Osteoblast (primary cell): ENCODE measurements at regions not wholly inside any gene's neighbourhood (a gene's known extent, or its start where the extent isn't known, plus 50 kb on each side); places are given as distances from the start of the nearest gene placed in this dataset.
A peak's percentile ranks its signal among the peaks of the same experiment; 100 is the strongest.

Experiments used
- DNase-seq: peaks from one replicate; pipeline ENCODE4 v3.0.0; 2011; ENCODE audit warnings: low spot score, mixed read lengths; ENCODE audit not compliant: insufficient read length; ENCODE audit errors: missing footprints
- H2AFZ ChIP-seq: 2 replicates; pipeline ENCODE4 v1.6.0; 2011; ENCODE audit warnings: mild to moderate bottlenecking, low read length
- H3K27ac ChIP-seq: 2 replicates; pipeline ENCODE4 v1.5.1; 2011; ENCODE audit warnings: mild to moderate bottlenecking, low read depth, low read length, moderate library complexity
- H3K27me3 ChIP-seq: 2 replicates; pipeline ENCODE4 v1.6.0; 2012; ENCODE audit warnings: mild to moderate bottlenecking, control low read depth, inconsistent platforms, low read length, moderate library complexity; ENCODE audit not compliant: insufficient read depth
- H3K36me3 ChIP-seq: 2 replicates; pipeline ENCODE4 v1.5.1; 2011; ENCODE audit warnings: mild to moderate bottlenecking, low read length, control low read depth, moderate library complexity; ENCODE audit not compliant: insufficient read depth
- H3K4me1 ChIP-seq: 2 replicates; pipeline ENCODE4 v1.5.1; 2011; ENCODE audit warnings: mild to moderate bottlenecking, low read length, control low read depth, moderate library complexity; ENCODE audit not compliant: insufficient read depth
- H3K4me2 ChIP-seq: 2 replicates; pipeline ENCODE4 v1.6.0; 2011; ENCODE audit warnings: mild to moderate bottlenecking, low read length; ENCODE audit not compliant: insufficient read depth
- H3K4me3 ChIP-seq: fragments of 200-600 bp; sonication (generic); 3 replicates; pipeline ENCODE4 v1.5.1; 2012; ENCODE audit warnings: mild to moderate bottlenecking, low read length, inconsistent platforms; ENCODE audit not compliant: insufficient read depth
- H3K79me2 ChIP-seq: 2 replicates; pipeline ENCODE4 v1.6.0; 2012; ENCODE audit warnings: mild to moderate bottlenecking, low read length, control low read depth, inconsistent platforms; ENCODE audit not compliant: insufficient read depth
- H3K9me3 ChIP-seq: 2 replicates; pipeline ENCODE4 v1.5.1; 2011; ENCODE audit warnings: low read depth, low read length, control low read depth
- H4K20me1 ChIP-seq: 2 replicates; pipeline ENCODE4 v1.6.0; 2012; ENCODE audit warnings: mild to moderate bottlenecking, low read length, control low read depth; ENCODE audit not compliant: insufficient read depth
- CTCF ChIP-seq: IDR thresholded peaks from 2 replicates; pipeline ENCODE4 v1.5.1; 2011; ENCODE audit warnings: mild to moderate bottlenecking, low read depth, low read length, moderate library complexity; ENCODE audit errors: extremely low read depth

- Histone ChIP-seq H3K27me3 (no peaks in the 10 kb centered on the region), H3K36me3 (no peaks in the 10 kb centered on the region), H3K4me3 (no peak overlapping the region), H3K4me2 (no peak overlapping the region), H4K20me1 (no peaks in the 10 kb centered on the region), H3K4me1 (peaks cover 5% of the 10 kb centered on the region), H3K27ac (no peak overlapping the region), H3K9me3 (no peaks in the 10 kb centered on the region), H2AFZ (no peak overlapping the region), H3K79me2 (no peaks in the 10 kb centered on the region)
- no peak for TF ChIP-seq CTCF
- peak; percentile 38 for DNase-seq
These were observed 452.0 kb upstream of the ZNF608 start for GRCh38 chr5:125198270-125198974.

- H3K4me3 ChIP-seq: no peak overlapping the region
- H3K9me3 ChIP-seq: no peaks in the 10 kb centered on the region
- H3K27me3 ChIP-seq: no peaks in the 10 kb centered on the region
- no peak for DNase-seq
- no peak overlapping the region for H3K27ac ChIP-seq
- H3K79me2 ChIP-seq: no peaks in the 10 kb centered on the region
- peaks cover 5% of the 10 kb centered on the region for H3K4me1 ChIP-seq
- H3K36me3 ChIP-seq: no peaks in the 10 kb centered on the region
- H2AFZ ChIP-seq: no peak overlapping the region
- H3K4me2 ChIP-seq: no peak overlapping the region
- H4K20me1 ChIP-seq: no peaks in the 10 kb centered on the region
- no peak for TF ChIP-seq CTCF
These were observed 452.9 kb upstream of the ZNF608 start for GRCh38 chr5:125199373-125199772.

GRCh38 chr5:125199968-125200865 lies 453.8 kb upstream of the ZNF608 start:
- Histone ChIP-seq H3K27ac (no peak overlapping the region), H3K4me1 (peaks cover 5% of the 10 kb centered on the region), H3K9me3 (no peaks in the 10 kb centered on the region), H4K20me1 (no peaks in the 10 kb centered on the region), H3K36me3 (no peaks in the 10 kb centered on the region), H3K27me3 (no peaks in the 10 kb centered on the region), H3K4me2 (peak overlapping the region; percentile 88), H3K4me3 (peak overlapping the region; percentile 67), H2AFZ (peak overlapping the region; percentile 80), H3K79me2 (no peaks in the 10 kb centered on the region)
- DNase-seq: no peak
- no peak for TF ChIP-seq CTCF

GRCh38 chr5:125200866-125201373 lies 454.5 kb upstream of the ZNF608 start:
- DNase-seq: no peak
- Histone ChIP-seq H3K27me3 (no peaks in the 10 kb centered on the region), H3K9me3 (no peaks in the 10 kb centered on the region), H4K20me1 (no peaks in the 10 kb centered on the region), H3K4me1 (peaks cover 5% of the 10 kb centered on the region), H3K4me2 (peak overlapping the region; percentile 88), H3K4me3 (peak overlapping the region; percentile 67), H3K27ac (no peak overlapping the region), H2AFZ (peak overlapping the region; percentile 80), H3K36me3 (no peaks in the 10 kb centered on the region), H3K79me2 (no peaks in the 10 kb centered on the region)
- TF ChIP-seq CTCF: no peak
